ENCODE measurements at regions not wholly inside any gene's neighbourhood (a gene's known extent, or its start where the extent isn't known, plus 50 kb on each side); places are given as distances from the start of the nearest gene placed in this dataset.

- Mint-ChIP-seq H3K4me1 (no peaks in the 10 kb centered on the region), H3K27me3 (peaks cover 37% of the 10 kb centered on the region), H3K9me3 (ENCODE audit: insufficient read depth) (no peaks in the 10 kb centered on the region), H3K27ac (no peak overlapping the region), H3K4me3 (no peak overlapping the region)
- Histone ChIP-seq H3K4me3 (ENCODE audit: control extremely low read depth in 1 of 5, extremely low read depth in 1 of 5, insufficient read depth in 1 of 5, low read depth in 2 of 5, low read length in 4 of 5) (no peak overlapping the region), H2AFZ (ENCODE audit: insufficient read depth, low read depth, low read length, poor library complexity, severe bottlenecking) (no peak overlapping the region), H3K27me3 (replicated peaks in 1 of 4; ENCODE audit: control extremely low read depth in 1 of 4, control insufficient read depth in 3 of 4, insufficient read depth in 4 of 4, low read length in 3 of 4) (peaks cover 0 to 6% (median 1%) of the 10 kb centered on the region in 4 experiments), H3K9ac (ENCODE audit: low read length) (no peak overlapping the region), H3K36me3 (replicated peaks in 1 of 2; ENCODE audit: control extremely low read depth in 1 of 2, control insufficient read depth in 1 of 2, extremely low read depth in 1 of 2, insufficient read depth in 2 of 2, low read length in 1 of 2) (no peaks in the 10 kb centered on the region), H3K4me2 (replicated peaks; ENCODE audit: low read depth, low read length, poor library complexity, severe bottlenecking) (no peak overlapping the region), H4K20me1 (ENCODE audit: control insufficient read depth, insufficient read depth, low read length, poor library complexity, severe bottlenecking) (no peaks in the 10 kb centered on the region), H3K9me3 (ENCODE audit: control extremely low read depth in 1 of 3, control insufficient read depth in 2 of 3, insufficient read depth in 1 of 3, low read length in 2 of 3) (no peaks in the 10 kb centered on the region), H3K4me1 (ENCODE audit: control insufficient read depth in 2 of 2, insufficient read depth in 2 of 2, low read length in 2 of 2) (no peaks in the 10 kb centered on the region), H3K27ac (ENCODE audit: low read length in 2 of 2) (no peak overlapping the region), H3K79me2 (ENCODE audit: control insufficient read depth, insufficient read depth, low read length) (no peaks in the 10 kb centered on the region)
- 100% methylated on average over 2 of the region's 3 CpGs for WGBS (ENCODE audit: insufficient coverage)
- ChIA-PET CTCF (no interaction called here), POLR2A (no interaction called here)
- no peak for ATAC-seq (ENCODE audit: low read depth)
- intact Hi-C loops (cut with micrococcal nuclease): no loop called here
- TF ChIP-seq EZH2 (IDR thresholded peaks at IDR 0.05; ENCODE audit: borderline replicate concordance, insufficient read depth, low read depth, low read length, poor library complexity, severe bottlenecking): no peak
- TF ChIP-seq, protein P1, sequence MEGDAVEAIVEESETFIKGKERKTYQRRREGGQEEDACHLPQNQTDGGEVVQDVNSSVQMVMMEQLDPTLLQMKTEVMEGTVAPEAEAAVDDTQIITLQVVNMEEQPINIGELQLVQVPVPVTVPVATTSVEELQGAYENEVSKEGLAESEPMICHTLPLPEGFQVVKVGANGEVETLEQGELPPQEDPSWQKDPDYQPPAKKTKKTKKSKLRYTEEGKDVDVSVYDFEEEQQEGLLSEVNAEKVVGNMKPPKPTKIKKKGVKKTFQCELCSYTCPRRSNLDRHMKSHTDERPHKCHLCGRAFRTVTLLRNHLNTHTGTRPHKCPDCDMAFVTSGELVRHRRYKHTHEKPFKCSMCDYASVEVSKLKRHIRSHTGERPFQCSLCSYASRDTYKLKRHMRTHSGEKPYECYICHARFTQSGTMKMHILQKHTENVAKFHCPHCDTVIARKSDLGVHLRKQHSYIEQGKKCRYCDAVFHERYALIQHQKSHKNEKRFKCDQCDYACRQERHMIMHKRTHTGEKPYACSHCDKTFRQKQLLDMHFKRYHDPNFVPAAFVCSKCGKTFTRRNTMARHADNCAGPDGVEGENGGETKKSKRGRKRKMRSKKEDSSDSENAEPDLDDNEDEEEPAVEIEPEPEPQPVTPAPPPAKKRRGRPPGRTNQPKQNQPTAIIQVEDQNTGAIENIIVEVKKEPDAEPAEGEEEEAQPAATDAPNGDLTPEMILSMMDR (IDR thresholded peaks at IDR 0.05): no peak
- no peak for DNase-seq
These were observed 141.4 kb downstream of the OGFRL1 start for GRCh38 chr6:71430018-71430417.

DNA sequence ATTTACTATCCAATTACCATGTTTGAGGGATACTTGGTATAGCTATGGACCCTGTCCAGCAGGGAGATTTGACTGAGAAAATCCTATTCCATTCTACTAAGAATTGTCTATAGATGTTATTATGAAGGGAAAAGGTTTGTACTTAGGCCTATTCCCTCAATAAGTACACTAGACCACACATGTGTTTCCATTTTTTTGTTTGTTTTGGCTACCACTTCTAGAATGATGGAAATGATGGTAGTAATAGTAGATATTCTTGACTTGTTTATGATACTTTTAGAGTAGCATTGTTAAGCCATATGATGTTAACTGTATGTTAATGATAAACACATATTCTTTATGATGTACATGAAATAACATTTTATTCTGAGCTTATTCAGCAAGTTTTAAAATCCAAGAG, 144.8 kb downstream of the OGFRL1 start:
- no peaks in the 10 kb centered on the region for H3K9me3 Mint-ChIP-seq (ENCODE audit: insufficient read depth)

More for the DNA sequence above, 144.8 kb downstream of the OGFRL1 start:
- ChIA-PET CTCF (no interaction called here), POLR2A (no interaction called here)
- ATAC-seq (ENCODE audit: low read depth) (no peak), DNase-seq (no peak)
- Mint-ChIP-seq H3K4me3 (no peak overlapping the region), H3K27me3 (peaks cover 10% of the 10 kb centered on the region), H3K4me1 (no peaks in the 10 kb centered on the region), H3K27ac (no peak overlapping the region)
- Histone ChIP-seq H3K36me3 (replicated peaks in 1 of 2; ENCODE audit: control extremely low read depth in 1 of 2, control insufficient read depth in 1 of 2, extremely low read depth in 1 of 2, insufficient read depth in 2 of 2, low read length in 1 of 2) (no peaks in the 10 kb centered on the region), H3K27me3 (replicated peaks in 1 of 4; ENCODE audit: control extremely low read depth in 1 of 4, control insufficient read depth in 3 of 4, insufficient read depth in 4 of 4, low read length in 3 of 4) (peaks cover 0 to 5% (median 3%) of the 10 kb centered on the region in 4 experiments), H3K9me3 (ENCODE audit: control extremely low read depth in 1 of 3, control insufficient read depth in 2 of 3, insufficient read depth in 1 of 3, low read length in 2 of 3) (no peaks in the 10 kb centered on the region), H3K4me2 (replicated peaks; ENCODE audit: low read depth, low read length, poor library complexity, severe bottlenecking) (no peak overlapping the region), H3K79me2 (ENCODE audit: control insufficient read depth, insufficient read depth, low read length) (no peaks in the 10 kb centered on the region), H3K4me1 (ENCODE audit: control insufficient read depth in 2 of 2, insufficient read depth in 2 of 2, low read length in 2 of 2) (no peaks in the 10 kb centered on the region), H3K9ac (ENCODE audit: low read length) (no peak overlapping the region), H4K20me1 (ENCODE audit: control insufficient read depth, insufficient read depth, low read length, poor library complexity, severe bottlenecking) (no peaks in the 10 kb centered on the region), H3K4me3 (ENCODE audit: control extremely low read depth in 1 of 5, extremely low read depth in 1 of 5, insufficient read depth in 1 of 5, low read depth in 2 of 5, low read length in 4 of 5) (no peak overlapping the region), H2AFZ (ENCODE audit: insufficient read depth, low read depth, low read length, poor library complexity, severe bottlenecking) (no peak overlapping the region), H3K27ac (ENCODE audit: low read length in 2 of 2) (no peak overlapping the region)
- intact Hi-C loops (cut with micrococcal nuclease): no loop called here
- TF ChIP-seq, protein P1 (IDR thresholded peaks at IDR 0.05): no peak
- TF ChIP-seq EZH2 (IDR thresholded peaks at IDR 0.05; ENCODE audit: borderline replicate concordance, insufficient read depth, low read depth, low read length, poor library complexity, severe bottlenecking): no peak
